K562 (cell line): ENCODE measurements at regions not wholly inside any gene's neighbourhood (a gene's known extent, or its start where the extent isn't known, plus 50 kb on each side); places are given as distances from the start of the nearest gene placed in this dataset.

Source experiments
- CBX1 ChIP-seq: sonication (generic); IDR thresholded peaks from 2 replicates; pipeline ENCODE4 v1.6.1; 2016; ENCODE audit warnings: antibody characterized with exemption, low read depth, mild to moderate bottlenecking
- HDAC1 ChIP-seq, 2 experiments: fragments of 450-650 bp; IDR thresholded peaks; 2 replicates each; pipeline ENCODE4 v1.6.1; 2016 to 2017; ENCODE audit warnings: inconsistent platforms in 1 of 2, mild to moderate bottlenecking in 1 of 2, moderate library complexity in 1 of 2
- HDAC2 ChIP-seq: fragments of 450-650 bp; IDR thresholded peaks from 2 replicates; pipeline ENCODE4 v1.6.1; 2016; ENCODE audit warnings: mild to moderate bottlenecking
- KAT8 ChIP-seq: fragments of 450-650 bp; IDR thresholded peaks from 2 replicates; pipeline ENCODE4 v1.6.1; 2016; ENCODE audit warnings: low read depth, mild to moderate bottlenecking
- MCM2 ChIP-seq: fragments of 450-650 bp; IDR thresholded peaks from 2 replicates; pipeline ENCODE4 v1.6.1; 2017; ENCODE audit warnings: low read depth, mild to moderate bottlenecking
- RCOR1 ChIP-seq, 2 experiments: IDR thresholded peaks; 2 replicates each; pipeline ENCODE4 v1.6.1; 2012; ENCODE audit warnings: low read depth in 2 of 2, low read length in 2 of 2, borderline replicate concordance in 1 of 2, improper control_type of control experiment in 1 of 2
- TAF15 ChIP-seq: fragments of 200-400 bp; formaldehyde crosslinking; IDR thresholded peaks from 2 replicates; pipeline ENCODE4 v1.6.1; 2017; ENCODE audit warnings: mild to moderate bottlenecking, low read depth, low read length, moderate library complexity
- ZNF224 ChIP-seq: sonication (generic); formaldehyde crosslinking; IDR thresholded peaks from 2 replicates; pipeline ENCODE4 v1.8.0; 2022; ENCODE audit warnings: mild to moderate bottlenecking, missing genetic modification reagents
- TF ChIP-seq, protein P1 (sequence below): sonication (generic); formaldehyde crosslinking; IDR thresholded peaks from 2 replicates; pipeline ENCODE4 v1.8.0; 2022; ENCODE audit warnings: mild to moderate bottlenecking, missing genetic modification reagents
- TF ChIP-seq, protein P2 (sequence below): fragments of 450-650 bp; formaldehyde crosslinking; conservative IDR thresholded peaks from 2 replicates; pipeline ENCODE4 v1.4.0; 2022; ENCODE audit warnings: mild to moderate bottlenecking, missing genetic modification characterization
- TF ChIP-seq, protein P3 (sequence below), 3 experiments: IDR thresholded peaks in 2 of 3; conservative IDR thresholded peaks in 1 of 3; 2 replicates each; pipeline ENCODE4 v1.5.1; 2011 to 2012; ENCODE audit warnings: low read length in 3 of 3, mild to moderate bottlenecking in 3 of 3, control low read depth in 2 of 3, improper control_type of control experiment in 1 of 3, inconsistent platforms in 1 of 3, low read depth in 1 of 3, mixed read lengths in 1 of 3, moderate library complexity in 1 of 3; ENCODE audit not compliant: insufficient read depth in 2 of 3

DNA sequence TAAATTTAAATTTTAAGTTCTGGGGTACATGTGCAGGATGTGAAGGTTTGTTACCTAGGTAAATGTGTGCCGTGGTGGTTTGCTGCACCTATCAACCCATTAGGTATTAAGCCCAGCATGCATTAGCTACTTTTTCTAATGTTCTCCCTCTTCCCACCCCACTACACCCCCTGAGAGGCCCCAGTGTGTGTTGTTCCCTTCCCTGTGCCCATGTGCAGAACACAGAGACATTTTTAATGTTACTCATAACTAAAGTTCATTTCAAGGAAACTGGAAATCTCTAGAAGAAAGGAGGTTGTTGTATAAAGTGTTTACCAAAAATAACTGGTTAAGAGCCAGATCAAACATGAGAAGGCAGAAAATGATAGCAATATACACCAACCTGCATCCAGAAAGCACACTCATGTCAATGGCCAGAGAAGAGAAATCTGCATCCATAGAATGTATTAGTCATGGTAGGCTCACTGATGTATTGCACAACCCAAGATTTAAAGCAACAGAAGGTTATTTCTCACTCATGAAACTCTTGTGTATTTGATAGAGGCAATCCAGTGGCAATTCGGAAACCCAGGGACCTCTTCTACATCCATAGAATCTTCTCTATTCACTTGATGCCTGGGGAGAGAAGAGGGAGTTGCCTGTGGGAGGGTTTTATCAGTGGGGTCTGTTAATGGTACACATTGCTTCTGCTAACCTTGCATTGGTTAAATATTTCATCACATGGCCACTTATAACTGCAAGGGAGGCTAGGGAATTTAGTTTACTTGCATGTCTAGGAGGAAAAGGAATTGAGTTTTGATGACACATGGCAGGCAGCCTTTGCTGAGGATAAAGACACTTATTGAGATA lies 321.9 kb upstream of the RASGRP1 start:
- TF ChIP-seq HDAC1 (IDR thresholded peaks at IDR 0.05) (no peak), RCOR1 (IDR thresholded peaks at IDR 0.05; ENCODE audit: borderline replicate concordance in 1 of 2, low read depth in 2 of 2, low read length in 2 of 2) (no peak), MCM2 (no peak), HDAC2 (no peak), TAF15 (no peak), KAT8 (no peak), ZNF224 (CRISPR knock-in tag) (no peak), CBX1 (no peak)
- TF ChIP-seq, protein P1, sequence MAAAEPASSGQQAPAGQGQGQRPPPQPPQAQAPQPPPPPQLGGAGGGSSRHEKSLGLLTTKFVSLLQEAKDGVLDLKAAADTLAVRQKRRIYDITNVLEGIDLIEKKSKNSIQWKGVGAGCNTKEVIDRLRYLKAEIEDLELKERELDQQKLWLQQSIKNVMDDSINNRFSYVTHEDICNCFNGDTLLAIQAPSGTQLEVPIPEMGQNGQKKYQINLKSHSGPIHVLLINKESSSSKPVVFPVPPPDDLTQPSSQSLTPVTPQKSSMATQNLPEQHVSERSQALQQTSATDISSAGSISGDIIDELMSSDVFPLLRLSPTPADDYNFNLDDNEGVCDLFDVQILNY (CRISPR knock-in tag): no peak
- TF ChIP-seq, protein P2, sequence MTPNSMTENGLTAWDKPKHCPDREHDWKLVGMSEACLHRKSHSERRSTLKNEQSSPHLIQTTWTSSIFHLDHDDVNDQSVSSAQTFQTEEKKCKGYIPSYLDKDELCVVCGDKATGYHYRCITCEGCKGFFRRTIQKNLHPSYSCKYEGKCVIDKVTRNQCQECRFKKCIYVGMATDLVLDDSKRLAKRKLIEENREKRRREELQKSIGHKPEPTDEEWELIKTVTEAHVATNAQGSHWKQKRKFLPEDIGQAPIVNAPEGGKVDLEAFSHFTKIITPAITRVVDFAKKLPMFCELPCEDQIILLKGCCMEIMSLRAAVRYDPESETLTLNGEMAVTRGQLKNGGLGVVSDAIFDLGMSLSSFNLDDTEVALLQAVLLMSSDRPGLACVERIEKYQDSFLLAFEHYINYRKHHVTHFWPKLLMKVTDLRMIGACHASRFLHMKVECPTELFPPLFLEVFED (CRISPR knock-in tag): no peak
- TF ChIP-seq, protein P3, sequence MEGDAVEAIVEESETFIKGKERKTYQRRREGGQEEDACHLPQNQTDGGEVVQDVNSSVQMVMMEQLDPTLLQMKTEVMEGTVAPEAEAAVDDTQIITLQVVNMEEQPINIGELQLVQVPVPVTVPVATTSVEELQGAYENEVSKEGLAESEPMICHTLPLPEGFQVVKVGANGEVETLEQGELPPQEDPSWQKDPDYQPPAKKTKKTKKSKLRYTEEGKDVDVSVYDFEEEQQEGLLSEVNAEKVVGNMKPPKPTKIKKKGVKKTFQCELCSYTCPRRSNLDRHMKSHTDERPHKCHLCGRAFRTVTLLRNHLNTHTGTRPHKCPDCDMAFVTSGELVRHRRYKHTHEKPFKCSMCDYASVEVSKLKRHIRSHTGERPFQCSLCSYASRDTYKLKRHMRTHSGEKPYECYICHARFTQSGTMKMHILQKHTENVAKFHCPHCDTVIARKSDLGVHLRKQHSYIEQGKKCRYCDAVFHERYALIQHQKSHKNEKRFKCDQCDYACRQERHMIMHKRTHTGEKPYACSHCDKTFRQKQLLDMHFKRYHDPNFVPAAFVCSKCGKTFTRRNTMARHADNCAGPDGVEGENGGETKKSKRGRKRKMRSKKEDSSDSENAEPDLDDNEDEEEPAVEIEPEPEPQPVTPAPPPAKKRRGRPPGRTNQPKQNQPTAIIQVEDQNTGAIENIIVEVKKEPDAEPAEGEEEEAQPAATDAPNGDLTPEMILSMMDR (IDR thresholded peaks at IDR 0.05 in 2 of 3, conservative IDR thresholded peaks at IDR 0.05 in 1 of 3; ENCODE audit: insufficient read depth in 2 of 3, low read depth in 1 of 3, low read length in 3 of 3): no peak
